ACHN (cell line): ENCODE measurements at regions not wholly inside any gene's neighbourhood (a gene's known extent, or its start where the extent isn't known, plus 50 kb on each side); places are given as distances from the start of the nearest gene placed in this dataset.
"Not testable (repeated sequence)": the region's sequence is repeated elsewhere in the genome, so short reads cannot be mapped to it uniquely, and the experiment has no call there.

Experiments used
- DNase-seq: peaks from one replicate; pipeline ENCODE4 v3.0.0-alpha.2; 2015
- in situ Hi-C: cut with HindIII; loops from 2 replicates; pipeline ENCODE4 v1.10.0; 2017; ENCODE audit warnings: low sequenced_read_pairs, low pct_ligation_motif_present, low pct_unique_long_range_greater_than_20kb

DNA sequence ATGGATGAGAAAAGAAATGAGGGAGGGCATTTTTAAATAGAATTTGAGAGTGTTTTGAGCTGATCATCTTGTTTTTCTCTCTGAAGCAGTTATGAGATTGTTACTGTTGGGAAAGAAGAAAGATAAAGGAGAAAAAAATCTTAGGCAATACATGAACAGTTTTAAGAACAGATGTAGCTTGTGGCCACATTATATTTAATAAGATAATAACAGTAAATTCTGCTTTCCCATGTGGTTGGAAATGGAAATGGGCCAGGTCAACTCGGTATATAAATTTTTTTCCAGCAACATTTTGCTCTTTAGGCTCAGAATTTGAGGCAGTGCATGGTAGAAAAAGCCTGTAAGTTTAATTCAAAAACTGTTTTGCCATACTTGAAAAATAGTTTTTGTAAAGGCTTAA lies 118.7 kb downstream of the POSTN start:
- in situ Hi-C loops, result no loop called here
- no peak for DNase-seq

DNA sequence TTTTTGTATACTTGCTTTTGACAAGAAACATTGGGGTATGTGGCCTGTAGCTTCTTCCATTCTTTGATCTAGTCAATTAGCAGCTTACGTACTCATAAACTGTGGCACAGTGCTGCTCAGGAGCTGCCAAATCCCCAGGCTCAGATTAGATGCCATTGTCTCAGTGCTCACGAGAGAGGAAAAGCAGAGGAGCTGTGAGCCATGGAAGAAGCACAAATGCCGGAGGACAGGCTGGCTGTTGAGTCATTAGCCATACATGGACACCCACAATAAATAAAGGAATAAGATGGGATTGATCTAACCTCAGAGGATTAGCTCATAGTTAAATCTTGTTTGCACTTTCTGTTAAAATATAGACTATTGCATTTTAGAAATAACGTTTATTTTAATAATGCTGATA lies 121.7 kb downstream of the POSTN start:
- in situ Hi-C loops, result no loop called here

DNA sequence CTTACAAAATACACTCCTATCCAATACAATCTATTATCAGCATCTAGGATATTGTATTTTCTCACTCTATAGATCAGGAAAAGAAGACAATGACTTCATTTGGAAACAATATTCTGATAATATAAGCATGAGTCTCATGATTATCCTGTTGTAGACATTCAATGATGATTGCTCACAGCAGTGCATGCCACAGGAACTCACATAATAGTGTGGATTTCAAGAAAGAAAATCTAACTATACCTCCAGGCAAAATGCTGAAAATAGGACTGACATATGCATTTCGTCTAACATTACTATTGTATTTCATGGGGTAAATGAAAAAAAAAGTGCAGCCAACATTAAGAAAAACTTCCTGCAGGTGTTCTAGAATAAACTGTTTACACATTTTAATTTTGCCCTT lies 122.6 kb downstream of the POSTN start:
- no peak for DNase-seq
- in situ Hi-C loops, result no loop called here

More for the DNA sequence above, 121.7 kb downstream of the POSTN start:
- DNase-seq, result no peak

DNA sequence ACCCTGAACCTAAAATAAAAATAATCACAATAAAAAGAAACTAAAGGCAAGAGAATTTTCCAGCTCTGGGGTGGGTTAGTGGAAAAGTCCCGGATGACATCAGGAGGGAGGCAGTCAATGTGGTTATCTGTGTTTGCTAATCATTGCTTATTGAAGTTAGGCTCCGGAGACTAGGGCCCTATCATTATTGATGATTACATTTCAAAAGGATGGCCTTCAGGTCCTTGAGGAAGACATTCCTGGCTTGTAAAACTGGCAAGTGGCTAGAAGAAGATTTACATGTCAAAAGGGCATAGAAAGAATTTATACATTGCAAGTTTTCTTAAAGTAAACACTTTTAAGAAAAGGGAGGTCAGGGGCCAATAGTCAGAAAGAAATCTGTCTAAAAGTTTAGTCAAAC lies 123.4 kb downstream of the POSTN start:
- DNase-seq, result no peak
- in situ Hi-C loops, result no loop called here

DNA sequence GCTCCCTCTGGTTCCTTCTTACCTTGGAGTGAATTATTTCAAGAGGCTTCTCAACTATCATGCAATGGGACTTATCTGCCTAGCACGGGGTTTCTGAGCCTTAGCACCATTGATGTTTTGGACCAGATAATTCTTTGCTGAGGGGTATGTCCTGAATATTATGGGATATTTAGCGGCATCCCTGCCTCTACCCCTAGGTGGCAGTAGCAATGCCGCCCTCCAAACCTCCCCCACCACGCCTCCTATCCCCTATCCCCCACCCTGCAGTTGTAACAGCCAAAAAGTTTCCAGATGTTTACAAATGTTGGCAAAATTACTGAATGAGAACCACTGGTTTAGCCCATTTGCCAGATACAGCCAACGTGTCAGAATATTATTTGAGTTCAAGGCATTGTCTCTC lies 125.5 kb downstream of the POSTN start:
- in situ Hi-C loops, result no loop called here
- DNase-seq, result no peak

DNA sequence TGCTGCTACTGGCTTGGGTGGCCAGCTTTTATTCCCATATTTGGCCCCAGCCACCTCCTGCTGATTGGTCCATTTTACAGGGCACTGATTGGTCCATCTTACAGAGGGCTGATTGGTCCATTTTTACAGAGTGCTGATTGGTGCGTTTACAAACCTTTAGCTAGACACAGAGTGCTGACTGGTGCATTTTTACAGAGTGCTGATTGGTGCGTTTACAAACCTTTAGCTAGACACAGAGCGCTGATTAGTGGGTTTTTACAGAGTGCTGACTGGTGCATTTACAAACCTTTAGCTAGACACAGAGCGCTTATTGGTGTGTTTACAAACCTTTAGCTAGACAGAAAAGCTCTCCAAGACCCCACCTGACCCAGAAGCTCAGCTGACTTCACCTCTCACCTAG lies 126.3 kb downstream of the POSTN start:
- DNase-seq, in situ Hi-C loops: not testable (repeated sequence)

DNA sequence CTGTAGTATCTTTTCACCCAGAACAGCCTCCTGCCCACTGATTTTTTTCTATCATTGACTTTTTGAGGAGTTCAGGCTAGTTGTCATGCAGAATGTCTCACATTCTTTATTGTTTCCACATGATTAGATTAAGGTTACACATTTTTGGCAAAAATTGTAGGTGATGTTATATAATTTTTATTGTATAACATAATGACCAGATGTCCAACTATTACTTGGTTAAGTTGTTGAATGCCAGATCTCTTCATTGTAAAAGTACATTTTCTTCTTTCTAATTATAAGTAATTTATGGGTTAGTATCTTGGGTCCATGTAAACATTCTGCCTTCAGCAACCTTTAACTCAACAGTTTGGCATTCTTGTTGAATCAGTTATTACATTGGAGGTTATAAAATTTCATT lies 138.4 kb downstream of the POSTN start:
- in situ Hi-C loops, result no loop called here
- DNase-seq, result no peak

DNA sequence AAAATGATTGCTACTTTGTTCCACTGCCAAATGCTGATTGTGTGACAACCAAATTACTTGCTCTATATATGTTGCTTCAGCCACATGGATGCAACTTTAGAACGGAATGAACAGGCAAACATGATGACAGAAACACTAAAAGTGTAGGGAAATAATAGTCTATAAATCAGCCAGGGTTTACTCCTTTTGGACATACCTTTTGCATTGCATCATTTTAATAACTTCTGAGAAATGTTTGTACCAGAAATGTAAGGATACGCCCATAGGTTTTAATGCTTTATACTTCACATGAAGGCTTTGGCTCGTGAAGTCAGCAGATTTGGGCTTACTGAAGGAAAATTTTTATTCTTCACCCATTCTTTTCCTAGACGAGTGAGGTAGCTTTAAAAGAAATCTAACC lies 141.0 kb downstream of the POSTN start:
- DNase-seq, result no peak
- in situ Hi-C loops, result no loop called here

DNA sequence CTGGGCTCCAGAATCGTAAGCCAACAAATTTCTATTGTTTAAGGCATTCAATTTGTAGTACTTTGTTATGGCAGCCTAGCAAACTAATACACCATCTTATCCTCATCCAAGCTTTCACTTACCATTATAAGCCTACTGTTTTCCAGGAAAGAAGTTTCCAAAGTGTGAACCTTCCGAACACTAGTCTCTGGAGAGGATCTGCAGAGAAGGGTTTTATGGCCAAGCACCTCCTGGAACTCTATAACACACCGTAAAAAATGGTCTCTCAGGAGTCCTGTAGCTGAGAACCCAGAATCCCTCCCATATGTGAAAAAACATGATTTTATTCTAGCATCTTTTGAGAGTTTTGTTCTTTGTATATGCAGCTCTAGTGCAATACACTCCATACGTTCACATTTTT lies 142.1 kb downstream of the POSTN start:
- in situ Hi-C loops, result no loop called here
- DNase-seq, result no peak

DNA sequence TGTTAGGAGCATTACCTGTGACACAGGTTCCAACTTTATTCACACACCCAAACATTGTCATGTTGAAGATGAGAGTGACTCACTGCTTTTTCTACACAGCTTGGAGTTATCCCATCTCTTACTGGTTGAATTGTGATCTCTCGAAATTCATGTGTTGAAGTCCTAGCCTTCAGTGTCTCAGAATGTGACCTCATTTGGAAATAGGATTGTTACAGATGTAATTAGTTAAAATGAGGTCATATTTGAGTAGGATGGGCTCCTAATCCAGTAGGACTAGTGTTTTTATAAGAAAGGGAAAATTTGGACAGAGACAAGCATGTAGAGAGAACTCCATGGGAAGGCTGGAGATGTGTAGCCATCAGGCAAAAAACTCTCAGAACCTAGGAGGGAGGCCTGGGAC lies 142.5 kb downstream of the POSTN start:
- no peak for DNase-seq

DNA sequence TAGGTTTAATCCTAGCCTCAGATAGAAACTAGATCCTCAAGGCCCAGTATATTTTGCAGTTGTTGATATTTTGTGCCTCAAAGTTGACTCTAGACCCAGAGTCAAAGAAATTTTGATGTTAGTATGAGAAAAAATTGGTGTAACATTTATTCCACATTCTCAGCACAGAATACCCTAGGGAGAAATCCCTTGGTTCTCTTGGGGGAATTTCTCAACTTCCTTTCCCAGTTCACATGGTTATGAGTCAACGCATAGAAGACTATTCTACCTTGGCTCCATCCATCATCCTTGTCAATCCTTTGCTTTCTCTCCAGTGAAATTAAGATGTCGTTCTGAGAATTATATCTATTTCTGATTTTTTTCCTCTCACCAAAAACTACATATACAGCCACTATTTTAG lies 145.3 kb downstream of the POSTN start:
- in situ Hi-C loops, result no loop called here
- no peak for DNase-seq

More for the DNA sequence above, 142.5 kb downstream of the POSTN start:
- in situ Hi-C loops, result no loop called here

DNA sequence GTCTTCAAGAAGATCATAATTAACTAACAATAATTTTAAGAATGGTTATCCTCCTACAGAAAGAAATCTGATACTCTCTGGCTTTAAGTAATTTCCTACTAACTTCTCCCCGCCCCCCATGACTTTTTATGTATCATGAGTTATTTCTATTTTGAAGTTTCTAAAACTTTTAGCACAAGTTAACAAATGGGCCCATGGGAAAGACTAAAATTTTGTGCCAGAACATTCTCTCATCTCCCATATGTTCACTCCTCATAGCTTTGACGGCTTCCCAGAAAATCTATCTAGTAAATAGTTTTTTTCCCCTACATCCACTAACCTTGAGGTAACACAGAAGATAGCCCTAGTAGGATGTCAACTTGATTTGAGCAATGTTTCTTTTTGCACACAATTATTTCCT lies 148.3 kb downstream of the POSTN start:
- in situ Hi-C loops, result no loop called here
- no peak for DNase-seq

DNA sequence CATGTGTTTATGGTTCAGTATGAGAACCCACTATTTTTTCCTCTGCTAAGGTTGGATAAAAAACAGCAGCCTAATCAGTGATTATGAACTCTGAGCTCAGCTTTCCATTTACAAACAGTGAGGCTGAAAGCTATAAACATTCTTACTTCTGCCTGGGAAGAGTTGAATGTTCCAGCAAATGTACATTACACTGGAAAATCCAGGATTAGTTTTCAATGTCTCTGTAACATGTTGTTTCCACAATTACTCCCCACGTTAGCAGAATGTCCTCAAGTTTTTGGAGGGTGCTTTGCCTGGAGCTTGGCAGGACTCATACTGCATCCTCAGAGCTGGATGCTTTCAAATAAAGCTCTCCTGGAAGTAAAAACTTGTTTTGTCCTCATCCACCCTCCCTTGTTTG lies 150.4 kb downstream of the POSTN start:
- no peak for DNase-seq
- in situ Hi-C loops, result no loop called here

DNA sequence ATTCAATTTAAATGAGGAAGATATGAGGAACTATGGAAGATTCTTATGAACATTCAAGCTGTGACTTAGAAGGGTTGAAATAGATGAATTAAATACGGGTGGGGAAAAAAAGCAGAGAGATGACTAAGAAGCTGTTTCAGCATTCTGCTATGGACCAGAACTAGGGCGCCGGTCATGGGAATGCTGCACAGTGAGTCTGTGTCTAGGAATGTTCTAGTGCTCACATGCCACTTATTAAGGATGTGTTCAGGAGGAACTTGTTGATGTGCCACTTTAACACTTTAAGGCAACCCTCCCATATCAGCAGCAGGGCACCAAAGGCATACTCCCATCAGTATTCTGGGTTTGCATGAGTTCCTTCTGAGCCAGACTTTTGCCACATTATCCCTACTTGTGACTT lies 152.1 kb downstream of the POSTN start:
- in situ Hi-C loops, result no loop called here
- no peak for DNase-seq

DNA sequence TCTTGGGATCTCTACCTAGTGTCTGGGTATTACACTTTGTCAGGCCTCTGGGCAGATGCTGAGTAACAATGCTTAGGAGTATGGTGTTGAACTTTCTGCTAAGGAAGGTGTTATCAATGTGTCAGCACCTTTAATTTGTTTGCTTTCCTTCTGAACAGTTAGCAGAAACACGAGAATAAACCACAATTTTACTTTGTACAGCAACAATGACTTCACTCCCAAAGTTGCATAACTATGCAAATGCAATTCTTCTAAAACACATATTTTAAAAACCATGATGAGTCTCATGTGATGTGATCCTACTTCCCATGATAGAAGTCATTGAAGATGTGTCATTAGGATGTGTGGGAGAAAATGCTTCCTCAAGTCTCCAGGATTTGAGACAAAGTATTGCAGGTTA lies 155.0 kb downstream of the POSTN start:
- no peak for DNase-seq
- in situ Hi-C loops, result no loop called here

DNA sequence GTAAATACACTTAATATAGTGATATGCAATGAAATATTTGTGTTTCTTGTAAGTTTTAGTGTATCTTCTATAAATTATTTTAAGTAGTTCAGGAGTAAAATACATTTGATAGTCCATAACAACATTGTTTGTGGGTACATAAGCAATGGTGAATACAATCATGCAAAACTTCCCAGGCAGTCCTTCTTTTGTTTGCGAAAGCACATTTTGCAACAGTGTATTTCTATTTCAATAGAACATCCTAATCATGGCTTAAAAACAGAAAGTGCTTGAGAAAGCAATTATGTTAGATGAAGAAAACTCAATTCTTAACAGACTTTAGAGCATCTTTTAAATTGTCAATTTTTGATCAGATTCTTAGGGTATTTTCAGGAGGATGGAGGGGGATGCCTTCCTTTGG lies 155.6 kb downstream of the POSTN start:
- in situ Hi-C loops, result no loop called here
- DNase-seq, result no peak

DNA sequence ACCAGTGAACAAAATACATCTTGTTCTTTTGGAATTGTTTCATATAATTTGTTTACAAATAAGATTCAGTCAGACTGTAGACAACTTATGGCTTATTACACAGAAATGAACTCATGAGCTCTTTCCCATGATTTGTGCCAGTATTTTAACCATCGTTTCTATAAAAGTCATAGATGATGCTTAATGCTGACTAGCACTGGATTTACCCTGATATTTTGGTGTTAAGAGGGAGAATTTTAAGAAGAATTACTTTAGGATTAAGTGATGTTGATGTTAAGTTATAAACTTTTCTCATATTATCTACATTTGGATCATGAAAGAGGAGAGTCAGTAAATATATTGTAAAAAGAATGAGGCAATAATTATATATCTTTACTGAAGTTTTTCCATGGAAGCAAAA lies 162.7 kb downstream of the POSTN start:
- no peak for DNase-seq
- in situ Hi-C loops, result no loop called here

DNA sequence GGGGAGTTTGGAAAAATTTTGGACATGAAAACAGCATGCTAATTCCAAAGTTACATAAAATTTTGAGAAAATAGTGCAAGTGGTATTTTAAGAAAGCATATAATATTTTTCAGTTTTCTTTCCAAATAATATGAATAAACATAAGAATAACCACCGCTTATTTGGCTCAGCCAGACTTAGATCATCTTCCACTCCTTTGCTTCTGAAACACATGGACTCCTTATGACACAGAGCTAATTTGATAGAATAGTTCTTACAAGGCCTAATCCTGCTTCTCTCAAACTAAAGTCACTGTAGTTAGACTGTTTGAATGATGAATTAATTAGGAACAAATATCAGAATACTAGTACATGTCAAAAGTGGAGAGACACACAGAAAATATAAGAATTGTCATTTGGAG lies 165.5 kb downstream of the POSTN start:
- no peak for DNase-seq
- in situ Hi-C loops, result no loop called here

DNA sequence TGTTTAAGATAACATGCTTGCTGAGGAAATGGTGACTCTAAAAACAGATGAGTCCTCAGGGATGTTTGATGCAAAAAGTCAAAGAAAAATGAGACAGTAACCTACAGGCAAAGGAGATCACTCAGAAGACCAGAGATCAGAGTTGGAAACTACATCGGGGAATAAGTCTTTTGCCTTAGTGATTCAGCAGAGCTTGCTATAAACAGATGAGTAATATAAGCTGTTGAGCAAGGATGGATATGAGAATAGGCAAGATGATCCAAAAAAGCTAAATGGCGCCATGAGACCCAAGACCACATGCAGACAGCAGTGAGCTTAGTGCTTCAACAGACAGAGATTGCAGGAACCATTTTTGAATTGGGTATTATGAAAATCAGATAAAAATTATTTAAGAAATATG lies 168.6 kb downstream of the POSTN start:
- DNase-seq, result no peak
- in situ Hi-C loops, result no loop called here

DNA sequence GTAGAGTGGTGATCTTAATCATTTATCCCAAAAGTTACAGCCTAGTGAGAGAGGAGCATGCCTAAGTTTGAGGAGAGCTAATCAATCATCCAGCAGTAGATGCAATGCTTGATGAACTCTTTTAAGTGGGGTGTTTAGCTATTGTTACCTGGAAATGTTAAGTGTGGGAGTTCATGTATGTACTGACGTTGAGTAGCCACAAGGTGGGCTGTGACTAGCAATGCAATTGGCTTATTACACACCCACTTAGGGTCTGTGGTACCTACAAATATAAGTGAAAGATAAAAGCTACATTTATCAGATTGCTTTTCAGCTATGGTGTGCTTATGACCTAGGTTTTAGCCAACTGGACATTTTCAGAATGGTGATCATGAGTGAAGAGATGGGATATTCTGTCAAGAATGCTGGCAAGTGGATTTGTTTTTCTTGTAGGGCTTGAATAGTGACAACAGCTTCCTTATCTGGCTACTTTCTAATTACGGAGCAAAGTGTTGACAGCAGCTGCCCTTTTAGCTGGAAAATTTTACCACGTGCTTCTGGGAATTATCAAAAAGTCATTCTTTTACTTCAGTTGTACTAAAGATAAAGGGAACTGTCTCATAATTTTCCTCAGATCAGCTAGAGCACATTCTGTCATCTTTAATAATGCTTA lies 170.6 kb downstream of the POSTN start:
- no peak for DNase-seq
- in situ Hi-C loops, result no loop called here

DNA sequence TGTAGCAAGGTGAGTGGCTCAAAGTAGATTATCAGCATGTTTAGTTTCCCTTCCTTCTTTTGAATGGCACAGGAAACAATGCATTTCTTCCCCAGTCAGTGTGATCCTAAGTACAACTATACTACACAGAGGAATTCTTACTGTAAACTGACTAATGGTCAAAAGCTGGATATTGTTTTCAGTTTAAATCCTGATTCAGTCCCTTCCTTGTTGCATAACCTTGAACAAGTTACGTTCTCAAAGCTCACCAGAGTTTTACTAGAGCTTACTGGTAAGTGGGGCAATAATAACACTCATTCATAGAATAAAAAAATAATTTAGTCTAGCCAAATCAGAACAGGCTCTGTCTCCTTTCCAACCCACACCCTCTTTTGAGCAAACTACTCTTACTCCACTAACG lies 180.1 kb downstream of the POSTN start:
- no peak for DNase-seq
- in situ Hi-C loops, result no loop called here
